IMR-90 (cell line): ENCODE measurements at regions not wholly inside any gene's neighbourhood (a gene's known extent, or its start where the extent isn't known, plus 50 kb on each side); places are given as distances from the start of the nearest gene placed in this dataset.

Experiments used
- ATAC-seq: fragments of 200-7000 bp; cut with Tn5 transposase; 2 replicates; pipeline ENCODE4 v1.9.1; 2020; ENCODE audit warnings: low read depth, mild to moderate bottlenecking, moderate library complexity
- BruUV-seq: library from RNA; stranded (reverse); fragments of 400-500 nt; replicated peaks from 2 replicates; lab custom pipeline; 2021; lab: Mats Ljungman, UMichigan
- CTCF ChIA-PET: fragments of 300-600 bp; formaldehyde crosslinking; extraction: SDS; loops from one replicate; lab custom pipeline; 2021; ENCODE audit warnings: antibody characterized with exemption; lab: Yijun Ruan, JAX
- POLR2A ChIA-PET: fragments of 300-600 bp; sonication (Branson Sonifier 250); formaldehyde crosslinking; loops from one replicate; lab custom pipeline; 2022; ENCODE audit warnings: antibody characterized with exemption; ENCODE audit not compliant: unreplicated experiment; lab: Charles Lee
- DNase-seq: peaks from one replicate; pipeline ENCODE4 v3.0.0; 2013
- H2AFZ ChIP-seq: replicated peaks from 2 replicates; pipeline ENCODE3; 2013; ENCODE audit warnings: low read length, mild to moderate bottlenecking; ENCODE audit not compliant: poor library complexity
- H2AK5ac ChIP-seq: 2 replicates; pipeline ENCODE4 v1.6.1; 2013; ENCODE audit warnings: low read depth, low read length, inconsistent platforms
- H2AK9ac ChIP-seq: replicated peaks from 2 replicates; pipeline ENCODE3; 2013; ENCODE audit warnings: mild to moderate bottlenecking, low read depth, low read length, moderate library complexity; ENCODE audit not compliant: poor library complexity
- H2BK120ac ChIP-seq: 2 replicates; pipeline ENCODE4 v1.6.1; 2013; ENCODE audit warnings: low read depth, low read length, inconsistent platforms
- H2BK15ac ChIP-seq: 3 replicates; pipeline ENCODE4 v1.6.1; 2013; ENCODE audit warnings: low read depth, low read length, inconsistent platforms
- H2BK20ac ChIP-seq: 2 replicates; pipeline ENCODE4 v1.6.1; 2013; ENCODE audit warnings: low read depth, mild to moderate bottlenecking, inconsistent platforms, low read length, moderate library complexity
- H2BK5ac ChIP-seq: 2 replicates; pipeline ENCODE4 v1.6.1; 2013; ENCODE audit warnings: mild to moderate bottlenecking, low read depth, low read length, inconsistent platforms; ENCODE audit not compliant: poor library complexity, severe bottlenecking
- H3K14ac ChIP-seq: replicated peaks from 2 replicates; pipeline ENCODE4 v1.6.1; 2013; ENCODE audit warnings: low read depth, low read length, inconsistent platforms
- H3K18ac ChIP-seq: 2 replicates; pipeline ENCODE4 v1.6.1; 2013; ENCODE audit warnings: low read depth, low read length, control low read depth
- H3K23ac ChIP-seq: 2 replicates; pipeline ENCODE4 v1.6.1; 2013; ENCODE audit warnings: low read depth, low read length, inconsistent platforms
- H3K27ac ChIP-seq: 2 replicates; pipeline ENCODE4 v1.5.1; 2013; ENCODE audit warnings: mild to moderate bottlenecking, control low read depth, low read length; ENCODE audit not compliant: insufficient read depth
- H3K27me3 ChIP-seq: 2 replicates; pipeline ENCODE4 v1.6.1; 2013; ENCODE audit warnings: low read length; ENCODE audit not compliant: control insufficient read depth, insufficient read depth
- H3K36me3 ChIP-seq: 2 replicates; pipeline ENCODE4 v1.6.1; 2013; ENCODE audit warnings: low read length, mixed read lengths; ENCODE audit not compliant: control insufficient read depth, insufficient read depth
- H3K4ac ChIP-seq: 2 replicates; pipeline ENCODE4 v1.6.1; 2013; ENCODE audit warnings: low read depth, low read length, inconsistent platforms
- H3K4me1 ChIP-seq: 2 replicates; pipeline ENCODE4 v1.6.1; 2013; ENCODE audit warnings: low read length, mixed read lengths; ENCODE audit not compliant: control insufficient read depth, insufficient read depth
- H3K4me2 ChIP-seq: 2 replicates; pipeline ENCODE4 v1.6.1; 2013; ENCODE audit warnings: low read depth, mild to moderate bottlenecking, control low read depth, low read length, moderate library complexity
- H3K4me3 ChIP-seq: 2 replicates; pipeline ENCODE4 v1.5.1; 2013; ENCODE audit warnings: low read depth, mild to moderate bottlenecking, control low read depth, low read length, moderate library complexity; ENCODE audit not compliant: insufficient read depth
- H3K56ac ChIP-seq: 2 replicates; pipeline ENCODE4 v1.6.1; 2013; ENCODE audit warnings: low read length, inconsistent platforms; ENCODE audit not compliant: insufficient read depth; ENCODE audit errors: extremely low read depth
- H3K79me1 ChIP-seq, 2 experiments: 2 replicates each; pipeline ENCODE4 v1.6.1; 2013; ENCODE audit warnings: low read length in 2 of 2, inconsistent platforms in 1 of 2, low read depth in 1 of 2
- H3K9ac ChIP-seq: 2 replicates; pipeline ENCODE4 v1.6.1; 2013; ENCODE audit warnings: low read depth, low read length, control low read depth
- H3K9me1 ChIP-seq: 2 replicates; pipeline ENCODE4 v1.6.1; 2013; ENCODE audit warnings: low read length, inconsistent platforms; ENCODE audit not compliant: insufficient read depth
- H3K9me3 ChIP-seq: 2 replicates; pipeline ENCODE4 v1.6.1; 2013; ENCODE audit warnings: low read length; ENCODE audit not compliant: control insufficient read depth, insufficient read depth
- H4K20me1 ChIP-seq: 2 replicates; pipeline ENCODE4 v1.6.1; 2013; ENCODE audit warnings: low read length, inconsistent platforms; ENCODE audit not compliant: insufficient read depth
- H4K5ac ChIP-seq: 2 replicates; pipeline ENCODE4 v1.6.1; 2013; ENCODE audit warnings: mild to moderate bottlenecking, low read depth, low read length, control low read depth
- H4K8ac ChIP-seq, 2 experiments: 2 replicates each; pipeline ENCODE4 v1.6.1; 2013; ENCODE audit warnings: low read depth in 2 of 2, low read length in 2 of 2, control low read depth in 1 of 2, inconsistent platforms in 1 of 2
- H4K91ac ChIP-seq: 2 replicates; pipeline ENCODE4 v1.6.1; 2013; ENCODE audit warnings: low read depth, low read length, inconsistent platforms; ENCODE audit not compliant: insufficient read depth
- BHLHE40 ChIP-seq: fragments of 150-350 bp; IDR thresholded peaks from 2 replicates; pipeline ENCODE4 v1.6.1; 2016; ENCODE audit warnings: mild to moderate bottlenecking, low read depth, low read length
- CEBPB ChIP-seq: IDR thresholded peaks from 2 replicates; pipeline ENCODE4 v1.6.1; 2012; ENCODE audit warnings: low read depth, low read length, improper control_type of control experiment
- CHD1 ChIP-seq: IDR thresholded peaks from 2 replicates; pipeline ENCODE4 v1.6.1; 2012; ENCODE audit warnings: low read depth, low read length, improper control_type of control experiment
- FOS ChIP-seq: fragments of 150-350 bp; IDR thresholded peaks from 2 replicates; pipeline ENCODE4 v1.6.1; 2016; ENCODE audit warnings: low read depth, low read length
- MAFK ChIP-seq: IDR thresholded peaks from 2 replicates; pipeline ENCODE4 v1.6.1; 2012; ENCODE audit warnings: low read depth, low read length, improper control_type of control experiment
- MAZ ChIP-seq: IDR thresholded peaks from 2 replicates; pipeline ENCODE4 v1.6.1; 2012; ENCODE audit warnings: low read depth, mild to moderate bottlenecking, low read length, improper control_type of control experiment, moderate library complexity, borderline replicate concordance
- MXI1 ChIP-seq: IDR thresholded peaks from 2 replicates; pipeline ENCODE4 v1.6.1; 2012; ENCODE audit warnings: low read depth, mild to moderate bottlenecking, low read length, moderate library complexity, borderline replicate concordance
- NFE2L2 ChIP-seq: fragments of 150-350 bp; IDR thresholded peaks from 2 replicates; pipeline ENCODE4 v1.6.1; 2016; ENCODE audit warnings: low read depth, mild to moderate bottlenecking, low read length
- POLR2A ChIP-seq: IDR thresholded peaks from 2 replicates; pipeline ENCODE4 v1.6.1; 2012; ENCODE audit warnings: mild to moderate bottlenecking, low read depth, low read length
- RAD21 ChIP-seq: IDR thresholded peaks from 2 replicates; pipeline ENCODE4 v1.6.1; 2012; ENCODE audit warnings: low read length, improper control_type of control experiment
- RCOR1 ChIP-seq: IDR thresholded peaks from 2 replicates; pipeline ENCODE4 v1.6.1; 2012; ENCODE audit warnings: mild to moderate bottlenecking, low read length, improper control_type of control experiment; ENCODE audit not compliant: insufficient replicate concordance
- RFX5 ChIP-seq: IDR thresholded peaks from 2 replicates; pipeline ENCODE4 v1.8.0; 2012; ENCODE audit warnings: low read depth, mild to moderate bottlenecking, low read length, moderate library complexity
- SMC3 ChIP-seq: fragments of 150-350 bp; IDR thresholded peaks from 2 replicates; pipeline ENCODE4 v1.6.1; 2016; ENCODE audit warnings: low read depth, mild to moderate bottlenecking, antibody characterized with exemption, low read length, moderate library complexity
- WGBS, 2 experiments: methylation state at CpG; one replicate each; pipeline versions ENCODE4 v1.1.5 to v1.1.7; 2013; ENCODE audit warnings: missing lambda C conversion rate in 2 of 2; ENCODE audit not compliant: insufficient read length in 1 of 2; ENCODE audit errors: extremely low coverage in 2 of 2; 5-methylcytosine and 5-hydroxymethylcytosine counted together
- dilution Hi-C: fragments of 300-500 bp; cut with HindIII; formaldehyde crosslinking; loops from one replicate; pipeline ENCODE4 v1.14.3; 2018; ENCODE audit warnings: low sequenced_read_pairs; ENCODE audit not compliant: unreplicated experiment
- in situ Hi-C: fragments of 300-500 bp; cut with MboI; formaldehyde crosslinking; loops from 3 replicates; pipeline ENCODE4 v1.14.3; 2019; ENCODE audit warnings: low sequenced_read_pairs, inconsistent platforms, mixed read lengths
- intact Hi-C: fragments of 100-400 bp; cut with micrococcal nuclease; formaldehyde crosslinking; loops from 2 replicates; pipeline ENCODE4 v1.10.0; 2022
- TF ChIP-seq, protein P1 (sequence below): fragments of 150-350 bp; IDR thresholded peaks from 2 replicates; pipeline ENCODE4 v1.6.1; 2017; ENCODE audit warnings: mild to moderate bottlenecking, antibody characterized with exemption, low read length, low read depth
- TF ChIP-seq, protein P2 (sequence below): conservative IDR thresholded peaks from 2 replicates; pipeline ENCODE4 v1.5.1; 2012; ENCODE audit warnings: mild to moderate bottlenecking, low read depth, low read length, improper control_type of control experiment
- TF ChIP-seq, protein P3 (sequence below): fragments of 150-350 bp; IDR thresholded peaks from 2 replicates; pipeline ENCODE4 v1.6.1; 2016; ENCODE audit warnings: low read depth, mild to moderate bottlenecking, low read length, moderate library complexity, borderline replicate concordance

DNA sequence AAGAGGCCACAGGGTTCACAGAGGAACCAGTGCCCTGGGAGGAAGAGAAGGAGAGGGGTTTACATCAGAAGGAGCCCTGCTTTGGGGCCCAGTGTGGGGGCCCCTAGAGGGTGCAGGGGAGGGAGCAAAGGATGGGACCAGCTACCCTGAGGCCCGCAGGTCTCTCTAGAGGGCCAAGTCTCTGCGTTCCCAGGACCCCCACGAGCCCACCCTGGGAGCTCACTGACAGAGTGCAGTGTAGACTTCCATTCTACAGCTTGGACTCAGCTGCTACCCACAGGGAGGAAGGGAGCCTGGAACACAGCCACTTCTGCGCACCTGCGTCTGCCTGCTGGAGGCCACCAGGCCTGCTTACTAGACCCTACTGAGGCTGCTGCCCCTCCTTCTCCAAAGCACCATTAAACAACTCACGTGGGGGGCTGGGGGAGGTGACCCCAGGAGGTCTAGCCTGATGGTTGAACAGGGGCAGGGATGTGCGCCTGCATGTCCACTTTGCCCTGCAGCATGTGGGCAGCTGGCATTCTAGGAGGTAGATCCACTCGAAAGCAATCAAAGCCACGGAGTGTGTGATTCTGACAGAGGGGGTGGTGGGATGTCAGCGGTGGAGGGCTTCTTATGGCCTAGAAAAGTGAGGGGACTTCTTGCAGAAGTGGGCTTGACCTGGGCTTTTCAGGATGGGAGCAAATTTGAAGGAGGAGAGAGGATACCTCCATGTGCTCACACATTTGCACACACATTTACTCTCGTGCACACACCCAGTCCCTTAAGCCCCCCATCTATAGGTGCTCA, 90.2 kb downstream of the ZFP36L2 start:
- Histone ChIP-seq H4K5ac (no peak overlapping the region), H3K4me3 (no peak overlapping the region), H2AK5ac (no peak overlapping the region), H3K27me3 (no peaks in the 10 kb centered on the region), H2BK15ac (no peak overlapping the region), H3K27ac (no peak overlapping the region), H2BK120ac (no peak overlapping the region), H2BK5ac (no peak overlapping the region), H2BK20ac (no peak overlapping the region), H3K14ac (no peak overlapping the region), H4K91ac (no peak overlapping the region), H4K20me1 (no peaks in the 10 kb centered on the region), H3K4me1 (peaks cover 5% of the 10 kb centered on the region), H3K9ac (no peak overlapping the region), H3K79me1 (no peaks in the 10 kb centered on the region), H3K23ac (no peak overlapping the region), H4K8ac (no peak overlapping the region), H3K36me3 (no peaks in the 10 kb centered on the region), H3K9me1 (0 out of 2 replicates have a peak, but pooled peaks cover 2% of the 10 kb centered on the region), H3K18ac (no peak overlapping the region), H2AK9ac (peak overlapping the region; percentile 25), H3K9me3 (no peaks in the 10 kb centered on the region), H2AFZ (no peak overlapping the region), H3K4ac (no peak overlapping the region; the same call in 1 of the 2 replicates), H3K4me2 (no peak overlapping the region), H3K56ac (no peak overlapping the region)
- no TSS peak for BruUV-seq
- dilution Hi-C loops (no loop called here), in situ Hi-C loops (no loop called here), intact Hi-C loops (no loop called here)
- DNase-seq, result no peak
- ChIA-PET POLR2A (no interaction called here), CTCF (no interaction called here)
- WGBS, 2 experiments, result no CpG with 5 or more reads among the region's 11 CpGs
- TF ChIP-seq SMC3 (no peak), NFE2L2 (no peak), MAFK (no peak), CEBPB (no peak), MXI1 (no peak), POLR2A (no peak), FOS (no peak), CHD1 (no peak), RCOR1 (no peak), RFX5 (no peak), MAZ (no peak), BHLHE40 (no peak), RAD21 (no peak)
- TF ChIP-seq, protein P1, sequence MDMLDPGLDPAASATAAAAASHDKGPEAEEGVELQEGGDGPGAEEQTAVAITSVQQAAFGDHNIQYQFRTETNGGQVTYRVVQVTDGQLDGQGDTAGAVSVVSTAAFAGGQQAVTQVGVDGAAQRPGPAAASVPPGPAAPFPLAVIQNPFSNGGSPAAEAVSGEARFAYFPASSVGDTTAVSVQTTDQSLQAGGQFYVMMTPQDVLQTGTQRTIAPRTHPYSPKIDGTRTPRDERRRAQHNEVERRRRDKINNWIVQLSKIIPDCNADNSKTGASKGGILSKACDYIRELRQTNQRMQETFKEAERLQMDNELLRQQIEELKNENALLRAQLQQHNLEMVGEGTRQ, result no peak
- TF ChIP-seq, protein P2, sequence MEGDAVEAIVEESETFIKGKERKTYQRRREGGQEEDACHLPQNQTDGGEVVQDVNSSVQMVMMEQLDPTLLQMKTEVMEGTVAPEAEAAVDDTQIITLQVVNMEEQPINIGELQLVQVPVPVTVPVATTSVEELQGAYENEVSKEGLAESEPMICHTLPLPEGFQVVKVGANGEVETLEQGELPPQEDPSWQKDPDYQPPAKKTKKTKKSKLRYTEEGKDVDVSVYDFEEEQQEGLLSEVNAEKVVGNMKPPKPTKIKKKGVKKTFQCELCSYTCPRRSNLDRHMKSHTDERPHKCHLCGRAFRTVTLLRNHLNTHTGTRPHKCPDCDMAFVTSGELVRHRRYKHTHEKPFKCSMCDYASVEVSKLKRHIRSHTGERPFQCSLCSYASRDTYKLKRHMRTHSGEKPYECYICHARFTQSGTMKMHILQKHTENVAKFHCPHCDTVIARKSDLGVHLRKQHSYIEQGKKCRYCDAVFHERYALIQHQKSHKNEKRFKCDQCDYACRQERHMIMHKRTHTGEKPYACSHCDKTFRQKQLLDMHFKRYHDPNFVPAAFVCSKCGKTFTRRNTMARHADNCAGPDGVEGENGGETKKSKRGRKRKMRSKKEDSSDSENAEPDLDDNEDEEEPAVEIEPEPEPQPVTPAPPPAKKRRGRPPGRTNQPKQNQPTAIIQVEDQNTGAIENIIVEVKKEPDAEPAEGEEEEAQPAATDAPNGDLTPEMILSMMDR, result no peak
- TF ChIP-seq, protein P3, sequence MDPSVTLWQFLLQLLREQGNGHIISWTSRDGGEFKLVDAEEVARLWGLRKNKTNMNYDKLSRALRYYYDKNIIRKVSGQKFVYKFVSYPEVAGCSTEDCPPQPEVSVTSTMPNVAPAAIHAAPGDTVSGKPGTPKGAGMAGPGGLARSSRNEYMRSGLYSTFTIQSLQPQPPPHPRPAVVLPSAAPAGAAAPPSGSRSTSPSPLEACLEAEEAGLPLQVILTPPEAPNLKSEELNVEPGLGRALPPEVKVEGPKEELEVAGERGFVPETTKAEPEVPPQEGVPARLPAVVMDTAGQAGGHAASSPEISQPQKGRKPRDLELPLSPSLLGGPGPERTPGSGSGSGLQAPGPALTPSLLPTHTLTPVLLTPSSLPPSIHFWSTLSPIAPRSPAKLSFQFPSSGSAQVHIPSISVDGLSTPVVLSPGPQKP, result no peak
- no peak for ATAC-seq
